Stimulated activated CD8-positive, alpha-beta memory T cell treated with anti-CD3 and anti-CD28 coated beads, Interleukin-4, amount 100 ng/mL, for 1 hour (primary cell): ENCODE measurements at regions not wholly inside any gene's neighbourhood (a gene's known extent, or its start where the extent isn't known, plus 50 kb on each side); places are given as distances from the start of the nearest gene placed in this dataset.
"Not testable (repeated sequence)": the region's sequence is repeated elsewhere in the genome, so short reads cannot be mapped to it uniquely, and the experiment has no call there.

Experiments
- DNase-seq, 2 donors: peaks; one replicate each; pipeline ENCODE4 v3.0.0-alpha.2; 2020; ENCODE audit warnings: low read depth in 2 of 2, low spot score in 1 of 2

DNA sequence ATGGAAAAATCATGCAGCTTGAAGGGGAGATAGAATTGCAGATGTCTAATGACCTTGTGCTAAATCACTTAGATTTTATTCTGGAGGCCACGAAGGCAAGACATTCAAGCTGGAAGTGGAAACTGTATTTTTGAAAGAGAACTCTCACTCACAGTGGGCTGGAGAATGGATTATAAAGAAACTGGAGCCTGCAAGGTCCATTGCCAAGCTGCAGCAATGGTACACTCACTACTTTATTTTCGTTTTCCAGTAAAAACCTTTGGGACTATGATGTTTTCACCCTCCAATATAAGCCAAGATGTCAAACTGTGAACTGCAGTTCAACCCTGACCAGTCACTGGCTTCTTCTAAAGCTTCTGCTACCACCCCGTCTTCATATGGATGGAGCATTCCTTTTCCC lies 62.0 kb downstream of the SKIDA1 start:
- DNase-seq = no peak

DNA sequence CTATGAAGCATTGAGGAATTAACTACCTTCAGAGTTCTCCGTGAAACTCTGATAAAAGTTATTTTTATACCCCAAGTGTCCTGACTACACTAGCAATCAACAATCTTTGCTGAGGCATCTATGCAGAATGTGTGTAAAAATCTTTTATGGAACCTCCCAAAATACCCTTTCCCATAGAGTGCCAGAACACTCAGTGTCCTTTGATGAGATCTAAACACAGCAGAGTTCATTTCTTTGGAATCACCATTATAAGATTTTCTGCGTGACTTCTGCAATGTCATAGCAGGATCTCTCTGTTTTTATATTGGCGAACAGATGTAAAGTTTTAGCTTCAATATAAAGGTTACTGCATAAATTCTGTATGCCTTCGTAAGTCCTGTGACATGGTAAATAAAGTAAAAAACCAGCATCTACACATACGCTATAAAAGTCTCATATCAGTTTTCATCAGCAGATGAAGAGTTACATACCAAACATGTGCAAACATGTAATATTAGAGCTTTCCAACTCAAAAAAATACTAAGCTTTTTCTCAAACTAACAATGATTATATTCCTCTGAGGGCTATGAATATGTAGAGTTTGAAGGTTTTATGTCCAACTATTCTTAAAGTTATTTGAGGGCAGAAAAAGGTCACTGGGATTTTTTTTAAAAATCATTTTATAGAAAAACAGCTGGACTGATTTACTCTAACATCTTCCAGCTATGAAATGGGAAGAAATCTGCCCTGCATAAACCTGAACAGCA lies 67.2 kb downstream of the SKIDA1 start:
- no peak for DNase-seq

DNA sequence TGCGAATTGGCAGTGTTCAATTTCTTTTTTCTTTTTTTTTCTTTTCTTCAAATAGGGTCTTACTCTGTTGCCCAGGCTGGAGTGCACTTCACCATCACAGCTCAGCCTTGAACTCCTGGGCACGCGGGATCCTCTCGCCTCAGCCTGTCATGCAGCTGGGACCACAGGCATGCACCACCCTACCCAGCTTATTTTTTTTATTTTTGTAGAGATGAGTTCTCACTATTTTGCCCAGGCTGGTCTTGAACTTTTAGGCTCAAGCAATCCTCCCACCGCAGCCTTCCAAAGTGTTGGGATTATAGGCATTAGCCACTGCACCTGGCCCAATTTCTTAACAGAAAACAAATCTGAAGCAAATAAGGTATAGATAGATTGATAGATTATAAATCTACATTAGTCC lies 69.3 kb downstream of the SKIDA1 start:
- no peak for DNase-seq

DNA sequence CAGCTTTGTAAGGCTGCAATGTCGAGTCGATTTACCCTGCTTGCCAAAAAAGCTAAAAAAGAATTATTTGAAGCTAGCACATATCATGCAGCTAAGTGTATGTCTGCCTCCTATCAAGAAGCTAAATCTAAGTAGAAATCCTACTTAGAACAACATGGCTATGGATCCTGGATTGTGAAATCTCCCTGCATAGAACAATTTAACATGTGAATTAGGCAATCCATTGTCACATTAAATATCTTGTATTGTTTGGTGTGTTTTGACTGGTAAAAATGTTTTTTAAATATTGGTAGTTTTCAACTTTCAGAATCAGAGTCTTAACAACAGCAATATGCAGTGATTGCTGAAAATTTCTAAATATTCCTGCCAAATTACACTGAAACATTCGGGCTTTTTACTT lies 73.3 kb downstream of the SKIDA1 start:
- DNase-seq = no peak

DNA sequence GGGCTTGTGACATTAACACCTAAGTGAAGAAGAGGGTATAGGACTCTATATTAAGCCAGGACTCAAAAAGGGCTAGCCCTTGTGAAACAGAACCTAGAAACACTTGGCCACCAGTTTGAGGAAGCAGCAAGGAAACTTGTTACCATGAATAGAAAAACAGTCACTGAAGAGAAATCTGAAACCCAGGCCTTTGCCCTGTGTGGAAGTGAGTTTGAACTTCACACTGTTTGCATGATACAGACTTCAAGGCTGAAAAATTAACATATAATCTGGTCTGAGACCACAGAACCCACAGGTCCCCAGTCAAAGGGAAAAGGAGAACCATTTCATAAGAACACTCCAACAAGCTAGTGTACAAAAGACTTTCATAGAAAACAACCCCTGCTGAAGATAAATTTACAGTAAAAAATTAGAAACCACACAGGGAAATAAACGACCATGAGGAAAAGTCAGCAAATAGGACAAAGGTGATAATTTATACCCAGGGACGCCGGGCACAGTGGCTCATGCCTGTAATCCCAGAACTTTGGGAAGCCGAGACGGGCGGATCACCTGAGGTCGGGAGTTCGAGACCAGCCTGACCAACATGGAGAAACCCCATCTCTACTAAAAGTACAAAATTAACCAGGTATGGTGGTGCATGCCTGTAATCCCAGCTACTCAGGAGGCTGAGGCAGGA lies 76.1 kb downstream of the SKIDA1 start:
- no peak for DNase-seq

DNA sequence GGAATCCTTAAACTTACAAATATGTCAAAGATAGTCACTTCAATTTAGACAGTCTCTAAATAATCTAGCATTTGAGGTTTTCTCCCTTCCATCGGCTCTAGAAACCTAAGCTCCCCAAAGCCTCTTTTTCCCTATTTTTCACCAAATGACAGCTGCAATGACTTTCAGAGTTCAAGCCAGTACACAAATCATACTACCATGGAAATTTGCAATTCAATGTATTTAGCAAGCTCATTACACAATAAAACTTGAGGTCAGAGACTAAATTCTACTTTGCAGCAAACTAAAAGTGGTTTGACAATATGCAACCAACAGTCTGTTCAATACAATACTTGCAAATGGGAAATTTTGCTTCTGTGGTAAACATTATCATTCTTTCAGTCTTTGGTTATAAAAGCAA lies 80.3 kb downstream of the SKIDA1 start:
- no peak for DNase-seq

DNA sequence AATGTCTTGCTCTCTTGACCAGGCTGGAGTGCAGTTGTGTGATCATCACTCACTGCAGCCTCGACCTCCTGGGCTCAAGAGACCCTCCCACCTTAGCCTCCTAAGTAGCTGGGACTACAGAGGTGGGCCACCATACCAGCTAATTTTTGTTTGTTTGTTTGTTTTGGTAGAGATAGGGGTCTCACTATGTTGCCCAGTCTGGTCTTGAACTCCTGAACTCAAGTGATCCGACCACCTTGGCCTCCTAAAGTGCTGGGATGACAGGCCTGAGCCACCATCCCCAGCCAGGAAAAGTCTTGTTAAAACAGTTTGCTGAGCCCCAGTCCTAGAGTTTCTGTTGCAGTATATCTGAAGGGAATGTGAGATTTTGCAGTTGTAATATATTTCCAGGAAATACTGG lies 83.9 kb downstream of the SKIDA1 start:
- DNase-seq = no peak

DNA sequence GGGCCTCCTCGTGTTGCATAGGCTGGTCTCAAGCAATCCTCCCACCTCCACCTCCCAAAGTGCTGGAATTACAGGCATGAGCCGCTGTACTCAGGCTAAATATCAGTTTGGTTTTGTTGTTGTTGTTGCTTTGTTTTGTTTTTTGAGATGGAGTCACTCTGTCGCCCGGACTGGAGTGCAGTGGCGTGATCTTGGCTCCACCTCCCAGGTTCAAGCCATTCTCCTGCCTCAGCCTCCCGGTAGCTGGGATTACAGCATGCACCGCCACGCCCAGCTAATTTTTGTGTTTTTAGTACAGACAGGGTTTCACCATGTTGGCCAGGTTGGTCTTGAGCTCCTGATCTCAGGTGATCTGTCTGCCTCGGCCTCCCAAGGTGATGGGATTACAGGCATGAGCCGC lies 86.6 kb downstream of the SKIDA1 start:
- not testable (repeated sequence) for DNase-seq

DNA sequence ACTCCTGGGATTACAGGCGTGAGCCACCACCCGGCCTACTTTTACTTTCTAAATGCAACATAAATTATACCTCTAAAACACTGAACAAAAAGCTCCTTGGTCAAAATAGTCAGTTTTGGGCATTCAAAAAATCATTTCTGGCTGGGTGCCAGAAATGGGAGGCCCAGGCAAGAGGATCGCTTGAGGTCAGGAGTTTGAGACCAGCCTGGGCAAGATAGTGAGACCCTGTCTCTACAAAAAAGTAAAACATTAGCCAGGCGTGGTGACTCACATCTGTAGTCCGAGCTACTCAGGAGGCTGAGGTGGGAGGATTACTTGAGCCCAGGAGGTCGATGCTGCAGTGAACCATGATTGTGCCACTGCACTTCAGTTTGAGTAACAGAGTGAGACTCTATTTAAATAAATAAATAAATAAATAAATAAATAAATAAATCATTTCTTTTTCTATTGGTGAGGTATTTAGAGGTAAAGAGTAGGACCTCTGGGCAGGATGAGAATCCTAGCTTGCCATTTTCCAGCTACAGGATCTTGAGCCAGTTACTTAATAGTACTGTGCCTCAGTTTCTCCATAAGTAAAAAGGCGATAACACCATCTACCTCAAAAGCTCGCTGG lies 87.6 kb downstream of the SKIDA1 start:
- DNase-seq = no peak

DNA sequence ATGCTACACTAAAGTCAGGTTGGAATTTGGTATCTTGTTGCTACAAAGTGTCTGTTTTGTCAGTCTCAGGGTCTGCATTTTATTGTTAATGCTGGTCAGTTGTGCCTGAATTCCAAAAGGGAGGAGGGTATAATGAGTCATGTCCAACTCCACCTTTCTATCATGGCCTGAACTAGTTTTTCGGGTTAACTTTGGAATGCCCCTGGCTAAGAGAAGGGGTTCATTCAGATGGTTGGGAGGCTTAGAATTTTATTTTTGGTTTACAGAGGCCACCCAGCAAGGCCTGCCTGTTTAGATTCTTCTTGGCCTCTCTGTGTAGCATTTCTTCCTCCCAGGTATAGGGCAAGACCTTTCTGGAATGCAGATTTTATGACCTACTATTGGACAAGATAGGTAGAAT lies 93.2 kb downstream of the SKIDA1 start:
- DNase-seq = no peak

DNA sequence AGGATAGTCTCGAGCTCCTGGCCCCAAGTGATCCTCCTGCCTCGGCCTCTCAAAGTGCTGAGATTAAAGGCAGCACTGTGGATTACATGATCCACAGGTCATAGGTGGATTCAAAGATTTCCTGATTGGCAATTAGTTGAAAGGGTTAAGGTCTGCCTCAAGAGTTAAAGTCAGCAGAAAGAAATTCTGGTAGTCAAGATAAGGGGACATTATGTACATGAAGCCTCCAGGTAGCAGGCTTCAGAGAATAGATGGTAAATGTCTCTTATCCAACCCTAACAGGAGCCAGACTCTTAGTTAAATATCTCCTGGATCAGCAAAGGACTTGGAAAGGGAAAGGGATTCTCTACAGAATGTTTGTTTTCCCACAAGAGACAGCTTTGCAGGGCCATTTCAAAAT lies 93.7 kb downstream of the SKIDA1 start:
- DNase-seq = no peak

DNA sequence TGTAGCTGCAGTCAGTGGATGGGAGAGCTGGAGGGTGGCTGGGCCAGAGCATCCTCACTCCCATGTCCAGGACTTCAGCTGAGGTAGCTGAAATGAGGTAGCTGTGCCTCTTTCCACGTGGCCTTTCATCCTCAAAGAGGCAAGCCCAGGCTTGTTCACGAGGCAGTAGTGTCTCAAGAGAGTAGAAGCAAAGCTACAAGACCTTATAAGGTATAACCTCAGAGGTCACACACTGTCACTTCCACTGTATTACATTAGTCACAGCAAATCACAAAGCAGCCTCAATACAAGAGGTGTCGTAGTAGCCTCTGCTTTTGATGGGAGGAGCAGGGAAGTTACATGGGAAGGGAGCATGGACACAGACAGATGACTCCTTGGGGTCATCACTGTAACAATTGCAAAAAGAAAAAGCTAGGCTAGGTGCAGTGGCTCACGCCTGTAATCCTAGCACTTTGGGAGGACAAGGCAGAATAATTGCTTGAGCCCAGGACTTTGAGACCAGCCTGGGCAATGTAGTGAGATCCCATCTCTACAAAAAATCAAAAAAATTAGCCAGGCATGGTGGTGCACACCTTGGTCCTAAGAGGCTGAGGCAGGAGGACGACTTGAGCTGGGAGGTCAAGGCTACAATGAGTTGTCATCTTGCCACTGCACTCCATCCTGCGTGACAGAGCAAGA lies 97.5 kb downstream of the SKIDA1 start:
- DNase-seq = no peak

DNA sequence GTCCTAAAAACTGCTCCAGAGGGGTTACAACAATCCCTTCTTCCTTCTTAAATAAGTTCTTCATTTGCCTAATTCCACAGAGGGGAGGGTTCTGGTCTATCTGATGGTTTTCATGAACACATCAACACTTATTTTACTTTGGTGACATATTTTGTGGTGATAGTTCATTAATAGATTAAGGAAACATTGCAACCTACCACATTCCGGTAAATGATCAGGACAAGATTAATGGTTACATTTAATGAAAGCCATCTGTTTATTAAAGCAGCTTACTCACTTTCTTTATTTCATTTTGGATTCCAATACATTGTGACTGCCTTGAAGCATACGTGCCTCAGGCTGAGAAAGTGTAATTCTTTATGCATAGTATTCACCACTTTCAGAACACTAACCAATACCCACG lies 101.0 kb downstream of the SKIDA1 start:
- no peak for DNase-seq

DNA sequence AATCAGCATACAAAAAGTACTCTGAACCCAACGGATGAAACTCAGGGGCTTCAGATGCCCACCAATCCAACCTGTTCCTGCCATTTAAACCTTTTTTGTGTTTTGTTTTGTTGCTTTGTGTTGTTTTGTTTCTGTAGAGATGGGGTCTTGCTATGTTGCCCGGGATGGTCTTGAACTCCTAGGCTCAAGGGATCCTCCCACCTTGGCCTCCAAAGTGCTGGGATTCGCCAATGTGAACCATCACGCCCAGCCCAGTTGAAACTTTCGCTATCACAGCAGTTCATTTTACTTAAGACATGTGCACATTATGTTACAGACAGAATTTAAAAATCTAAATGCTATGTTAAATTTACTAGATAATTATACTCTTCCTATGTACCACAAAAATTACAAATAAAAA lies 101.6 kb downstream of the SKIDA1 start:
- no peak for DNase-seq

DNA sequence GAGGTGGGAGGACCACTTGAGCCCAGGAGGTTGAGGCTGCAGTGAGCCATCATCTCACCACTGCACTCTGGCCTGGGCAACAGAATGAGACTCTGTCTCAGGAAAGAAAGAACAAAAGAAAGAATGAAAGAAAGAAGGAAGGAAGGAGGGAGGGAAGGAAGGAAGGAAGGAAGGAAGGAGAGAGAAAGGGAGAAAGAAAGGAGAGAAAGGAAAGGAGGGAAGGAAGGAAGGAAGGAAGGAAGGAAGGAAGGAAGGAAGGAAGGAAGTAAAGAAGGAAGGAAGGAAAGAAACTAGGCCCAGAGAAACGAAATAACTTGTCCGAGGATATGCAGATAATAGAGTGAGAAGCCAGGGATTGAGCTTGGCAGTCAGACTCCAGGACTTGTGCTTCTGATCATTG lies 102.1 kb downstream of the SKIDA1 start:
- DNase-seq = no peak

DNA sequence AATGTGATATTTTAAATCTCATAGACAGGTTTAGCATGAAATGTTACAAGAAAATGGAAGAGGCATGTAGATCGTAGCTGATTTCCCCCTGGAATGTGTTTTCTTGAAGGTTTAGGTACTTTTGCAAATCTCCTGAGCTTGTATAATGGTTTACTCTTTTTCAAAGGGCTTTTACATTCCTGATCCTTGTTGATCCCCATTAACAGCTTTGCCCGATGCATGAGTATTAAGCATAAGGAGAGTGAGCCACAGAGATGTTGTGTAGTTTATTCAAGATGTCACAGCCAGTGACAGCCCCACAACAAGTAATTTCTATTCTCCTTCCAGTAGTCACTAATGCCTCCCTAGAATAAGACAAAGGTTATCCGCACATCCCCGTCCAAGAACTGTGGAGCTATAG lies 103.7 kb downstream of the SKIDA1 start:
- no peak for DNase-seq

DNA sequence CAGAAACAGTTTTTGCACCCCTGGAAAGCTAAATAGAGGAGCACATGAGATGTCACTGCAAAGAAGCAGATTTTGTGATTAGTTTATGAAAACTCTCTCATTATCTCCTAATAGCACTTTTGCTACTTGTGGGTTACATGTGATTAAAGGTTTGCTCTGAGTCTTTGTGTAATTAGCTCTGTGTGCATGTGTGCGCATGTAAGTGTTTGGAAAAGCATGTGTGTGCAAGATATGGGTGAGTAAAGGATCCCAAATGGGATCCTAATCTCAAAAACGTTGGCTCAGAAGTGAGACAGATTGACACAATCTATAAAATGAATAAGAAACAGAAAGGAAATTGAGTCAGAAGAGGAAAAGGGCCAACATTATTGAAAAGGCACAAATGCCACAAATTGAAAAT lies 104.5 kb downstream of the SKIDA1 start:
- no peak for DNase-seq

DNA sequence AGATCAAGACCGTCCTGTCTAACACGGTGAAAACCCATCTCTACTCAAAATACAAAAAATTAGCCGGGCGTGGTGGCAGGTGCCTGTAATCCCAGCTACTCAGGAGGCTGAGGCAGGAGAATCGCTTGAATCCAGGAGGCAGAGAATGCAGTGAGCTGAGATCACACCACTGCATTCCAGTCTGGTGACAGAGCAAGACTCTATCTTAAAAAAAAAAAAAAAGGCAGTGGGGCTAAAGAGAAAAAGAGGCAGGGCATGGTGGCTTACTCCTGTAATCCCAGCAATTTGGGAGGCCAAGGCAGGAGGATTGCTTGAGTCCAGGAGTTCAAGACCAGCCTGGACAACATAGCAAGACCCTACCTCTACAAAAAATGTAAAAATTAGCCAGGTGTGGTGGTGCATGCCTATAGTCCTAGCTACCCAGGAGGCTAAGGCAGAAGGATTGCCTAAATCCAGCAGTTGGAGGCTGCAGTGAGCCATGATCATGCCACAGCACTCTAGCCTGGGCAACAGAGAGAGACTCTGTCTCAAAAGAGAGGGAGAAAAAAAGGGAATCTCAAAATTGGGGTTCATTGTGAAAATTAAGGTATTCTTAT lies 106.4 kb downstream of the SKIDA1 start:
- DNase-seq = not testable (repeated sequence)

DNA sequence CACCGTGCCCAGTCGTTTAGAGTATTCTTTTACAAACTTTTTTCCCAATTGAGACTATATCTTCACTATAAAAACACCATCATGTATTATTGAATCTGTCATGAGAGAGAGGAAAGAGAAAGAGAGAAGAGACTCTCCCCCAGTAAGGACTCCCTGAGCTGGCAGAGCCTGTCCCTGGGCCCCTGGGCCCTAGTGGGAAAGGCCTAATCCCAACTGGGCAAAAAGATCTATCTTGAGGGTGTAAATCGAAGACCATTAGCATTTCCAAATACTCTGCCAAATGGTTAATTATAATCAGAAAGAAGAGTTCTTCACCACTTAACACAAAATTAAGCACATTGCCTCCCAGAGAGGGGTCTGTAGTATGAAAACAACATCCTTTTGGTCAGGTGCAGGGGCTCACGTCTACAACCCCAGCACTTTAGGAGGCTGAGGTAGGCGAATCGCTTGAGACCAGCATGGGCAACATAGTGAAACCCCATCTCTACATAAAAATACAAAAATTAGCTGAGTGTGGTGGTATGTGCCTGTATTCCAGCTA lies 108.2 kb downstream of the SKIDA1 start:
- DNase-seq = no peak

DNA sequence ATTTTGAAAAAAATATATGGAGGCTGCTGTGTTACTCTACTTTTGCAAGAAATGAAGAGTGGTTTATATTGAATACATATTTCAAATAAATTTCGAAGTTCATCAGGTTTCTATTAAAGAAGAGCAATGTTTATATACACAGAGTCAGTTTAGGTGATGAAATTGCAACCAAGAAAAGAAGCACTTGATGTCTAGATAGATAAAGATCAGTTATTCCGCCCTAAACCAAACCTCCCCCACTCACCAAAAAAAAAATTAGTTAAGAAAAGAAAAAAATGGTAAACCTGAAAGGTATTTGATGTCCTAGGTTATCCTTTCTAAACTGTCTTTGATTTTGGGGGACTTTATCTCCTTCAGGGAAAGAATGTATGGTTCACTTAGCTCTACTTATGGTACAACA lies 111.8 kb downstream of the SKIDA1 start:
- DNase-seq = no peak

DNA sequence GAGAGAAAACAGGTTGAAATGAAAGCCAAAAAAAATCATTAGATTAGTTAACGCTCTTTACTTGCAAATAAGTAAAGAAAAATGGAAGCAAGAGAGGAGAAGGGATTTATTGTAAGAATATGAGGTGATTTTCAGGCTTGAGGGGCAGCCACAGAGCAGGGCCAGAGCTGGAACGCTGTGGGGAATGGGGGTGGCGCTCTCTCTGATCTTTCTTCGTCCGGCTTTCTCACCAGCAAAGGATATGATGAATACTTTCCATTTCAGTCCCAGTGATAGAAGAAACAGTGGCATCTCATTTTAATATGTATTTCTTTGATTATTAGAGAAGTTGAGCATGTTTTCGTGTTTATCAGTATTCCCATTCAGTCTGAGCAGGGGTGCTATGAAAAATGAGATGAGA lies 112.2 kb downstream of the SKIDA1 start:
- no peak for DNase-seq
